Right hindlimb (tissue), 1 donor: ENCODE measurements at regions not wholly inside any gene's neighbourhood (a gene's known extent, or its start where the extent isn't known, plus 50 kb on each side); places are given as distances from the start of the nearest gene placed in this dataset.
"Not testable (repeated sequence)": the region's sequence is repeated elsewhere in the genome, so short reads cannot be mapped to it uniquely, and the experiment has no call there.

Experiments used
- DNase-seq: peaks from one replicate; pipeline ENCODE4 v3.0.0-alpha.2; 2018

DNA sequence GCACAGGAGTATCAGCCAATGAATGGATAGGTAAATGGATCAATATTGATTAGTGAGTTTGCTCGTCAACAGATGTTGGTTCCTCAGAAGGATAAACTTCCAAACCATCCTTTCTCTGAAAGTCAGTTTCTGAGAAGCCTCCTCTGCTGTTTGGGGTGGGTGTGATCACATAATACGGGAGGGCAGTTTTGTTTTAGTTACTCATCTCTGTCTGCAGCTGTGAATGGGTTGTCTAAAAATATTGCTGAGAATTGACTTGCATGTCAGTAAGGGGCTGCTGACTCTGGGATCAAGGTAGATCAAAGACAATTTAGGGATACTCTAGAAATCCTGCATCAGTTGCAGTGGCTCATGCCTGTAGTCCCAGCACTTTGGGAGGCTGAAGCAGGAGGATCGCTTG, 390.8 kb upstream of the AMELY start:
- DNase-seq = no peak

DNA sequence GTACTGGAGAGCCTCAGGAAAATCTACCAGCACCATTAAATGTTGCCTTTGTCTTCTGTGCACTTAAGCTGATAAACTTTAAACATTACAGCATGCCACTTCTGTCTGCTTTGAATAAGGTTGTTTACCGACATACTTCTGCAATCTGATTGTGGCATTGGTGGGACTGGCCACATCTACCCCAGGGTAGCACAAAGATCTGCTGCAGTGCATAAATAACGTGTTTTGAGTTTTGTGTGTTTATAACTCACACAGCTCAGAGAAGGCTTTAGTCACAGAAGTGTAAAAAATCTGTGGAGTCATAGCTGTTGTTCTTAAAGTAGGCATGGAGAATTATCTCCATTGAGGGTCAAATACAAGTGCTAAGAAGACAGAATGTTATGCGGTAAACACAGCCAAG, 388.4 kb upstream of the AMELY start:
- DNase-seq = no peak

DNA sequence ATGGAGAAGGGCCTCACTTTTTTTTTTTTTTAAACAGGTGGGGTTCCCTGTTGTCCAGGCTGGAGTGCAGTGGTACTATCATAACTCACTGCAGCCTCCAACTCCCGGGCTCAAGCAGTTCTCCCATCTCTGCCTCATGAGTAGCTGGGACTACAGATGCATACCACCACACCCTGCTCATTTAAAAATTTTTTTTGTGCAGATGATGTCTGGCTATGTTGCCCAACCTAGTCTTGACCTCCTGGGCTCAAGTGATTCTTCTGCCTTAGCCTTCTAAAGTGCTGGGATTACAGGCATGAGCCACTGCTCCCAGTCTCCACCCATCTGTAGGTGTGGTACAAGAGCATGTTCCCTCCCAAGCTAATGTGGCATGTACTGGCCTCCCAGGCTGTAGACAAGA, 380.6 kb upstream of the AMELY start:
- no peak for DNase-seq

DNA sequence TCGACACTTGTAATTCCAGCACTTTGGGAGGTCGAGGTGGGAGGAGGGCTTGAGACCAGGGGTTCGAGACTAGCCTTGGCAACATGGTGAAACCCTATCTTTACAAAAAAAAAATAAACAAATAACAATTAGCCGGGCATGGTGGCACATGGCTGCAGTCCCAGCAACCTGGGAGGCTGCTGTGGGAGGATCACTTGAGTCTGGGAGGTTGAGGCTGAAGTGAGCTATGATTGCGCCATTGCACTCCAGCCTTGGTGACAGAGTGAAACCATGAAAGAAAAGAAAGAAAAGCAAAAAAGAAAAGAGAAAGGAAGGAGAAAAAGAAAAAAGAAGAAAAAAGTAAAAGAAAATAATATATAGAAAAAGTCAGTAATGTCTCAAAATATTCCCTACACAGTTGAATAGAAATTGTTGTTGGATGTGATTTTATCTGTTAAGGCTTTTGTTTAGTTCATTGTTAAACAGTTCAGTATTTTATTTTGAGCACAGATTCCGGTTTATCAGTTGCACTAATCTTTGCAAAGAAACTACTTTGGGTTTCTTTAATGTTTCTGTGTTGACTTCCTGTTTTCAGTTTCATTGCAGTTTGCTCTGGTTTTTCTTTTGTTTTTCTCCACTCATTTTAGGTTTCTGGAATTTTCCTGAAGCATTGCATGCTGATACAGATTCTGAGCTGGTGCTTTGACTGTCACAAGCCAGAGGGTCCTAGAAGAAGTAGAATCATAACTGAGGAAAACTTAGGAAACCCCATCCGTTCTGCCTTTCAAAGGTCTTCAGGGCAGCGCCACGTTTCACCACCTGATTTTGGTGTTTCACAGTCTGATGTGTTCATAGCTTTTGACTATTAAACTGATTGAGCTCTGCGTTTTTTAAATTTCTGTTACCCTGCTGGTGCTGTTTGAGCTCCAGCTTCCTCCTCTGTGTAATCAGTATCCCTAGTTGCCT, 378.6 kb upstream of the AMELY start:
- no peak for DNase-seq

DNA sequence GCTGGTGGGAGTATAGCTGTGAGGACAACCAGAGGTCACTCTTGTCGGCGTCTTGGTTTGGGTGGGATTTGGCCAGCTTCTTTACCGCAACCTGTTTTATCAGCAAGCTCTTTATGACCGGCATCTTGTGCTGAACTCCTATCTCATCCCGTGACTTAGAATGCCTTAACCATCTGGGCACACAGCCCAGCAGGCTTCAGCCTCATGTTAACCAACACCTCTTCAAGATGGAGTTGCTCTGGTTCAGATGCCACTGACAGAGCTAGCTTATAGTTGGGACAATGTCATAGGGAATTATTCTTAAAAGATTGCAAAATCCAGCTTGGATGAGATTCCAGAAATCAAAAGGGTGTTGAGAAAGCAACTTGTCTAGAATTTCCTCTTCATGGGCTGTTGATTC, 377.1 kb upstream of the AMELY start:
- DNase-seq = no peak

DNA sequence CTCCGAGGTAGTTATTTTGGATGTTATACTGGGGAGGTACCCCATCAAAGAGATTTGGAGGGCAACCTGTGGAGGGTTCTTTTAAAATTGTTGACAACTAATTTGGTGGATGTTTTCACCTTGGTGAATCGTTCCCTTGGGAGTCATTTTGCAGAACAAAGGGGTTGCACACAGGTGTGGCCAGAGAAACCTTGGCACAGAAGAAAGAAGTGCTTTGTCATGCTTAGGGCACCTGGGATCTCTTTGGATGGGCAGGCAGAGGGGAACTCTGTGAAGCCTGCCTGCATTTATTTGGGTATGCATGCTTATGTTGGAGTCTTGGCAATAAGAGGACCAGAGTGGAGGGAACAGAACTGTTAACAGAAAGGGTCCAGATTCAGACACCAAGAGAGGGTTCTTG, 376.4 kb upstream of the AMELY start:
- not testable (repeated sequence) for DNase-seq

DNA sequence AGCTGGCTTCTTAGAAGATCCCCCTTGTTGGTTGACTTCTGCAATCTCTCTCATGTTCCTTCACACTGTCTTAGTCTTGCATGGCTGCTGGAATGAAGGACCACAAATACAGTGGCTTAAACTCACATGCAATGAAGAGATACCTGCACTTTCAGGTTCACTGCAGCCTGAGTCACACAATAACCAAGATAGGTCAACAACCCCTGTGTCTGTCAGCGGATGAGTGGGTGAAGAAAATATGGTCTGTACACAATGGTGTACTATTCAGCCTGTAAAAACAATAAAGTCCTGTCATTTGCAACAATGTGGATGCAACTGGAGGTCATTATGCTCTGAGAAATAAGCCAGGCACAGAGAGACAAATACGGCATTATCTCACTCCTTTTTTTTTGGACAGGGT, 373.8 kb upstream of the AMELY start:
- no peak for DNase-seq

DNA sequence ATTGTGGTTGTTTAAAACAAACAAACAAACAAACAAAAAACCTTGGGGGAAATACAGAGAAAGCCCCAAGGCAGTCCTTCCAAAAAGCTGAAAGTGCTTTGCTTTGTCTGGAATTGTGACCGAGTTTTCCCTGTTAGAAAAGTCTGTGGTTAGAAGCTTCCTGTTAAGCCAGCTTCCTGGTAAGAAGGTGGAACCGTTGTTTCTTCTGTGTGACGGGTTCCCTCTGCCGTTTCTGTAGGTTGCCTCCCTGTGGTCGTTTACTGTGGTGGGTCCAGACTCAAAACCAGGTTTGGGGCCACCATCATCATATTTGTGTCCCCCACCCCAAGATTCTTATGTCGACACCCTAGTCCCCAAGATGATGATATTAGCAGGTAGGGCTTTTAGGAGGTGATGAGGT, 371.4 kb upstream of the AMELY start:
- no peak for DNase-seq

DNA sequence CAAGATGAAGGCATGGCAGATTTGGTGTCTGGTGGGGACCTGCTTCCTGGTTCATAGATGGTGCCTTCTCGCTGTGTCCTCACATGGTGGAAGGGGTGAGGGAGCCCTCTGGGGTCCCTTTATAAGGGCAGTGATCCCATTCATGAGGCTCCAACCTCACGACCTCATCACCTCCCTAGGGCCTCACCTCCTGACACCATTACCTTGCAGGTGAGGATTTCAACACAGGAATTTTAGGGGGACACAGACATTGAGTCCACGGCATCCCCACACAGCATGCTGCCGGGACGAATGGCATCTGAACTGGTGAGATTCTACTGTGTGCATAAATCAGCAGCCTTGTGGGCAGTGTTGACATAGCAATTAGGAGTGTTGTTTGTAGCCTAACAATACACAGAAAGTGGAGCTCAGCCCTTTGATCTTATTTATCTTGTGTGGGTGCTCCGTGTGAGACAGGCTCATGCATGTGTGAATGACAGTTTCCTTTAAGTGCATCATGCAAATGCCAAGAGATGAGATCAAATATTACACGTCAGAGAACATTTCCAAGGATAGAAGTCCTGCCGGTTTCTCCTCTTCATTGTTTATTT, 368.7 kb upstream of the AMELY start:
- not testable (repeated sequence) for DNase-seq

DNA sequence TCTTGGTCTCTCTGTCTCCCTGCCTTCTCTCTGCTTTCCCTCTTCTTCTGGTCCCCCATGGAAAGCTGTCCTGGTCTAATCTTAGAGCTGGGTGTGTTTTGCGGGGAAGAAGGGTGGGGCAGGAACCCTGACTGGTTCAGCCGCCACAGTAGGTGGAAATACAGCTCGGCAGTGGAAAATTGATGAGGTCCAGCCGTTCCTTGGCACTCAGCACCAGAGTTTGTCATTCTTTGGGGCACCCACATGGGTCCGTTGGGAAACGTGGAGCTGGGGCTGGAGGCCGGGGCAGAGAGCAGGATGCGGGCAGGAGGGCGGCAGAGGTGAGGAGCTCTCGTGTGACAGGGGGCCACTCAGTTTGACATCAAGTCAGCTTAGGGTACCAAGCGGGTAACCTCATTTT, 364.2 kb upstream of the AMELY start:
- peak; percentile 20 for DNase-seq

DNA sequence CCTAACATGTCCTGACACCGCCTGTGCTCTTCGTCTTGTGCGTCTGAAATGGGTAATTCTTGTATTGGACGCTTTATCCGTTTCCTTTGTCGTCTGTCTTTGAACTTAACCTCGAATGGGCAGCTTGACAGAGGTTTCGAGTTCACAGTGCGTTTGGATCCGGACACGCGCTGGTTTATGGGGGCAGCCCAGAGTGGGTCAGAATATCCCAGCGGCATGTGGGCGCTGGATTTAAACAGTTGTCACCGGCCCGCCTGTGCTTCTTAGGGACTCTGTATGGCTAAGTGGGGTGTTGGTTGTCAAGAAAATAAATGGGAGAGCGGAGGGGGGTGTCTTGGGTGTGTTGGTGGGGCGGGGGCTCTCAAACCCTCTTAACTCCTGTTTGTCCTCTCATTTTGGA, 363.5 kb upstream of the AMELY start:
- peak; percentile 18 for DNase-seq

DNA sequence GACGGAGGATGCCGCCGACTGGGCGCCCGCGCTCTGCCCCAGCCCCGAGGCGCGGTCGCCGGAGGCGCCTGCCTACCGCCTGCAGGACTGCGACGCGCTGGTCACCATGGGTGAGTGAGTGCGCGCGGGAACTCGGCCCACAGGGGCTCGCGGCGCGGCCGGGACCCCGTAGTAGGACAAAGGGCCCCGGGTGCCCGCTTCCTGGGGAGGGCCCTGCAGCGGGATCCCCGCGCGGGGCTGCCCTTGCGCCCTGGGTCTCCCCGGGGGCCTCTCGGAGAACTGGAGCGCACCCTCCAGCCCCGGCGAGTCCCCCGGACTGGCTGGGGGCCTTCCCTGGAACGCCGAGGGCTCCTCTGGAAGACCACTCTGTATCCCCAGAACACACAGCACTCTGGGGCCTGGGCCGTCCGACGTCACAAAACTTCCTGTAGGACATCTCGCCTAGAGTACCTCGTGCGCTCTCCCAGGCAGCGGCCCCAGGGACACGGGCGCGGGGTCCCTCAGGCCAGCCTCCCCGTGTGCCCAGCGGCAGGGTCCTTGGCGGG, 362.9 kb upstream of the AMELY start:
- peak; percentile 34 for DNase-seq

DNA sequence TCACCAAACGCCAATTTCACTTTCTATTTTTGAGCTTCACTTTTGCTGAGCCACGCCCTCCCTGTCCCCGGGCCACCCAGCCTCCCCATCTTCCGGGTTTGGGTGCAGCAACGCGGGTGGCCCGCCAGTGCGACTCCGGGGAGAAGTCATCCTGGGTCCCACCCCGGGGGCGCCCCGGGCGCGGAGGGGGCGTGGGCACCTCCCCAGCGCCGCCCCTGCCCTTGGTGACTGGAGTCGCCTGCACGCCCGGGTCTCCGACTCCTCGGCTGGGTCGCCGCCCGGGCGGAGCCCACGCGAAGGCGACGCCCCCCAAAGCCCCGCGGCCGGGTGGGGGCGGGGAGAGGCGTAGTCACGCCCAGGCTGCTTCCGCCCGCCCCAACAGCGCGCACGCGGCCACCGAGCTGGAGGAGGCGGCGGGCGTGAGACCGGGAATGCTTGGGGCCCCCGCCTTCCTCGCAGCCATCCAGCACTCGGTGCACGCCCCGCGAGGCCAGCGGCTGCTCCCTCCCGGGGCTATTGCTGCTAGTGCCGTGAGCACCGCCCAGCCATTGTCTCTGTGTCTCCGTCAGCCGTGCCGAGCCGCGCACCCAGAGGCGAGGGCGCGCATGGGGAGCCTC, 362.1 kb upstream of the AMELY start:
- DNase-seq = peak; percentile 83

DNA sequence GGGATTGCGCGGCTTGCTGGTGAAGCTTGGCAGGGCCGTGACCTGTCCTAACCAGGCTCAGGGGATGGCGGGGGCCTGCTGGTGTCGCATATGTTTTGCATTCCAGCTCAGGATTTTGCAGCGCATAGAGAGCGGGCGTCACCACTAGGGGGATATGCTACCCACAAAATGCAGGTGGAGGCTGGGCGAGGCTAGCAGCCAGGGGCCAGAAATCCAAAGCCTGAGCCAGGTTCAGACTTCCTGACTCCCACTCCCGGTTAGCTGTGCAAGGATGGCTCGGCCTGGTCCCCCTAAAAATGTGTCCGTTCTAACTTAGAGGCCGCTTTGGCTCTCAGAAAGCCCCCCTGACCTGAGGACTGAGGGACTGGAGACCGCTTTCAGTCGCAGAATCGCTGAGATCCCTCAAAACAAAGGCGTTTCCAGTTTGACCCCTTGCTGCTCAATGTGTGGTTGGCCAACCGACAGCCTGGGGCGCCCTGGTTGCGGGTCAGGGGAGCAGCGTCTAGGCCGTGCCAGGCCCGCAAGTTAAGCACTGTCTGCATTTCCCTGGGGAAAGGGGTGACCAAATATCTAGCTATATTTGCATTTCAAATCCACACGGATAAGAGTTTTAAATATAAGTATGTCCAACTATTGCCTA, 361.1 kb upstream of the AMELY start:
- DNase-seq = peak; percentile 77

DNA sequence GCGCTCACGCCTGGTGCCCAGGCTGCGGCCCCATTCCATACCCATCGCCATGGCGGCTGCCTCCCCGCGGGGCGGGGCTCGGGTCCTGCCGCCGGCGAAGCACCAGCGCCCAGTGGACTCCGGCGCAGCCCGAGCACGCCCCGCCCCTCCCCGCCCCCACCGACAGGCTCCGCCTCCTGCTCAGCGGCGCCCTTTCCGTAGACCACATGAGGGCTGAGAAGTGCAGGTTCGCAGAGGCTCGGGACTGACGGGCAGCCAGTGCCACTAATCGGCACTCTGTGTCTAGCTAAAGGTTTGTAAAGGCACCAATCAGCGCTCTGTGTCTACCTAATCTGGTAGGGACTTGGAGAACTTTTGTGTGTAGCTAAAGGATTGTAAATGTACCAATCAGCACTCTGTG, 352.2 kb upstream of the AMELY start:
- peak; percentile 15 for DNase-seq

DNA sequence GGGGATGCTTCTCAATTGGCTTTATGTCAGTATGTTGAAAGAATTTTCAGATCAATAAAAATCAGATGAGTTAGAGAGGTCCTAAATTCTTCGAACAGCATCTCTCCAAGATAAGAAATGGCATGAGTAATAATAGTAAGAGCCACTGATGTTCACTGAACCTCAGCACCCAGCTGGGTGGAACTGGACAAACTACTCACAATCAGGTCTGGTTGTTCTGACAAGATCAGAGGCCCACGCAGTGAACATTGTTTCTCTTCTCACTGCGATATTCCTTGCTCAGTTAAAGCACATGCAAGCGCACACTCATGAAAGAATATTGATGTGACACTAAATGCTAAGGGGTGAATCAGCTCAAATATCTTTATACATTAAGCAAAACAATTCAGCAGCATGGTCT, 351.0 kb upstream of the AMELY start:
- DNase-seq = no peak

DNA sequence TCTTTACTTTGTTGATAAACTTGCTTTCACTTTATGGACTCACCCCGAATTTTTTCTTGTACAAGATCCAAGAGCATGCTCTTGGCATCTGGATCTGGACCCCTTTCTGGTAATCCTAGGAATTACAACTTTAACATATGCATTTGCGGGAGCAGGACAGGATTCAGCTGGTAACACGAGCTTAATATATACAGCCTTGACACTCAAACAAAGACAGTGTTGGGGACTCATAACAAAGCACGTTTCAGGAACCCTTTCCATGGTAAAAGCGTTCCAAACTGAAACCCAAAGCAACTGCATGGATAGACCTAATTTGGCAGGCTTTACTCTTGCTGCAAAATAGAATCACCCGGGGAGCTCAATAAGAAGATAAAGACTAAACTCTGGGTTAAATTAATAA, 349.7 kb upstream of the AMELY start:
- no peak for DNase-seq

DNA sequence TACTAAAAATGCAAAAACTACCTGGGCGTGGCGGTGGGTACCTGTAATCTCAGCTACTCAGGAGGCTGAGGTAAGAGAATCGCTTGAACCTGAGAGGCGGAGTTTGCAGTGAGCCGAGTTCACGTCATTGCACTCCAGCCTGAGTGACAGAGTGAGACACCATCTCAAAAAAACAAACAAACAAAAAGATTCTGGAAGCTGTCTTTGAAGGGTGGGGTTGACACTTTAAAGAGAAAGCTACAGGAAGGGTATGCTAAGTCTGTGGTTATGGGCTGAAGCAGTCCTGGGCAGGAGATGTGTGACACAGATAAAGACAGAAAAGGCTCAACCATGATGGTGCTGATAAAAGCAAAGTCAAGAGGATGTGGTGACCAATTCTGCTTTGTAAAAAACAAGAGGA, 328.5 kb upstream of the AMELY start:
- no peak for DNase-seq

DNA sequence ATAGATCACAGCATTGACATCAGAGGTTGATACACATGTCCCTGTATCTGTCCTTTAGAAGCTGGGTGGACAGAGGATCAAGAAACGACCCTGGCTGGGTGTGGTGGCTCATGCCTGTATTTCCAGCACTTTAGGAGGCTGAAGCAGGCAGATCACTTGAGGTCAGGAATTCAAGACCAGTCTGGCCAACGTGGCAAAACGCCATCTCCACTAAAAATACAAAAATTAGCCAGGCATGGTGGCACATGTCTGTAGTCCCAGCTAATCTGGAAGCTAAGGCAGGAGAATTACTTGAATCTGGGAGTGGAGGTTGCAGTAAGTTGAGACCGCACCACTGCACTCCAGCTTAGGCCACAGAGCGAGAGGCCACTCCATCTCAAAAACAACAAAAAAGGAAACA, 300.4 kb upstream of the AMELY start:
- no peak for DNase-seq

DNA sequence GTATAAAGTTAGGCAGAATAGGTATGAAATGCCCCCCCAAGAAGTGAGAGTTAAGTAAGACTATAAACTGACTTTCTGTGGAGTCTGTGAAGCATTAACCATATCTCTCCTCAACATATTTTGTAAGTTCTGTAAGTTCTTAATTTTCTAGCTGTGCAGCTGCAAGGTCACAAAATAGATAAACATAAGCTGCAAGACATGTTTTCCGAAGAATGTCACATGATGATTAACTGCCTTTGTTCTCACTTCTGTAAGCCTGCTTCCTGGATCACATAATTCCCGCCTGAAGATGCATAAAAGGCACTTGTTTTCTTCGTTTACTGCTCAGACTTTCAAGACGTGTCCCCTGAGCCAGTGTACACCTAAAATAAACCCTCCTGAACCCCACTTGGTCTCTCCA, 292.9 kb upstream of the AMELY start:
- DNase-seq = no peak

DNA sequence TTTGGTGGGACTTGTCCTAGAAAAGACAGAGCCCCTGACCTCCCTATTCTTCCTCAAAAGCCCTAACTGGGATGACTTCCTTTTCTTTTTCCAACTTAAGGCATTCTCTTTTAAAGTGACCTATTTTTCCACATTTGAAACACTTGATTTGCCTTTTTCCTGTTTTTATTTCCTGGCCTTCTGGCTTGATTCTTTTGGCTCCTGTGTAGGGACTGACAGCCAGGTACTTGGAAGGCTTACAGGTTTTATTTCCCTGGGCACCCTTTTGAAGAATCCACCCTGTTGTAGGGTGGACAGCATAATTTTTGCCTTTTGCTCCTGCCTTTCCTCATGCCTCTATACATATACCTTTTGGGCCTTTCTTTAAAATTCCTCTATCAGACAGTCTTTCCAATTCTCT, 271.0 kb upstream of the AMELY start:
- no peak for DNase-seq

DNA sequence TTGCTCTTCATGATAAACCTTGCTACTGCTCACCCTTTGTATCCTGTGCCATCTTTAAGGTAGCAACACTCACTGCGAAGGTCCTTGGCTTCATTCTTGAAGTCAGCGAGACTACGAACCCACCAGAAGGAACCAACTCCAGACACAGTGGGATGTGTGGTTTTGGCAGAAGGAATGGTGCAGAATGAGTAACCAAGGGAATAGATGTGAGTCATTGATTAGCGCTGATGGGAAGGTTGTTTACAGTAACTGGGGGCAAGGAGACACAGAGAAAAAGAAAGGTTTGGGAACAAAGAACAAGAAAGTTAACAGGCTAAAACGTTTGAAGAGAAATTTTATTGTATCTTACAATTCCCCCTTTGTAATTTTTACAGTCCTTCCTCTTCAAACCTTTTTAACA, 266.1 kb upstream of the AMELY start:
- DNase-seq = no peak

DNA sequence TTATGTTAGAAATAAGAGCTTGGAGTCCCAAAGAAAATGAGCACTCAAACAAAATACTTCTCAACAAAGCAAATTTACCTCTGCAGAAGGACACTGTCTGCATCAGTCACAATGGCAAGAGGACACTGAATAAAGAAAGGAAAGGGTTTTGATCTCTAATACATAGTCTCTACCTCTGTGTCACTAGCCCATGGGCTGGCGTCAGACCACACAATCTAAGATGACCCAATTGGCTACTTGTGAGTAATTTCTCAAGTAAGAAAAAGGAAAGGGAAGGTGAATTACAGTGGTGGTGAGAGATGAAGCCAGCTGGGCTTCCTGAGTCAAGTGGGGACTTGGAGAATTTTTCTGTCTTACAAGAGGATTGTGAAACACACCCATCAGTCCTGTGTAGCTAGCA, 257.9 kb upstream of the AMELY start:
- no peak for DNase-seq
